ENCODE measurements at regions not wholly inside any gene's neighbourhood (a gene's known extent, or its start where the extent isn't known, plus 50 kb on each side); places are given as distances from the start of the nearest gene placed in this dataset.
"Not testable (repeated sequence)": the region's sequence is repeated elsewhere in the genome, so short reads cannot be mapped to it uniquely, and the experiment has no call there.

GRCh38 chr3:107916171-107916570, 174.7 kb downstream of the CD47 start:
- DNase-seq: no peak
- H3K4me1 Mint-ChIP-seq: peaks cover 4% of the 10 kb centered on the region
- peaks cover 12% of the 10 kb centered on the region for H3K27me3 Mint-ChIP-seq
- H3K27ac Mint-ChIP-seq: no peak overlapping the region
- no peaks in the 10 kb centered on the region for H3K9me3 Mint-ChIP-seq
- no peak overlapping the region for H3K4me3 Mint-ChIP-seq
- CTCF ChIA-PET: interaction anchor here (0.6 to 0.8 kb wide), 2 partner anchors 11 to 426 kb away, joined by 3 to 4 read pairs; no protein-coding TSS in a partner anchor
- H3K36me3 Mint-ChIP-seq: no peaks in the 10 kb centered on the region

GRCh38 chr3:107915706-107916105, 175.1 kb downstream of the CD47 start:
- peaks cover 10% of the 10 kb centered on the region for H3K27me3 Mint-ChIP-seq
- H3K9me3 Mint-ChIP-seq: no peaks in the 10 kb centered on the region
- H3K36me3 Mint-ChIP-seq: no peaks in the 10 kb centered on the region

GRCh38 chr3:107913701-107914100, 177.1 kb downstream of the CD47 start:
- H3K36me3 Mint-ChIP-seq: no peaks in the 10 kb centered on the region
- no peak for DNase-seq
- H3K4me3 Mint-ChIP-seq: no peak overlapping the region
- no peak overlapping the region for H3K27ac Mint-ChIP-seq
- CTCF ChIA-PET: no interaction called here
- H3K27me3 Mint-ChIP-seq: peaks cover 4% of the 10 kb centered on the region
- H3K9me3 Mint-ChIP-seq: no peaks in the 10 kb centered on the region
- H3K4me1 Mint-ChIP-seq: peaks cover 11% of the 10 kb centered on the region

More at GRCh38 chr3:107915706-107916105, 175.1 kb downstream of the CD47 start:
- H3K4me3 Mint-ChIP-seq: no peak overlapping the region
- DNase-seq: no peak
- H3K4me1 Mint-ChIP-seq: peaks cover 7% of the 10 kb centered on the region
- H3K27ac Mint-ChIP-seq: no peak overlapping the region
- CTCF ChIA-PET: interaction anchor here (0.8 kb wide), 1 partner anchor 11 kb away, joined by 4 read pairs; no protein-coding TSS in a partner anchor

- Mint-ChIP-seq H3K27me3 (peaks cover 2% of the 10 kb centered on the region), H3K27ac (no peak overlapping the region), H3K4me1 (peaks cover 11% of the 10 kb centered on the region), H3K4me3 (no peak overlapping the region), H3K9me3 (no peaks in the 10 kb centered on the region), H3K36me3 (no peaks in the 10 kb centered on the region)
- CTCF ChIA-PET: interaction anchor here (1.9 kb wide), 1 partner anchor 16 kb away, joined by 8 read pairs; no protein-coding TSS in a partner anchor
- DNase-seq: no peak
Observed at GRCh38 chr3:107911337-107912000, 179.4 kb downstream of the CD47 start.

- Mint-ChIP-seq H3K9me3 (no peaks in the 10 kb centered on the region), H3K27ac (no peak overlapping the region), H3K27me3 (peaks cover 8% of the 10 kb centered on the region), H3K4me3 (no peak overlapping the region), H3K36me3 (no peaks in the 10 kb centered on the region), H3K4me1 (peaks cover 11% of the 10 kb centered on the region)
- CTCF ChIA-PET: interaction anchor here (1.9 kb wide), 1 partner anchor 17 kb away, joined by 8 read pairs; no protein-coding TSS in a partner anchor
- no peak for DNase-seq
Observed at GRCh38 chr3:107910713-107911259, 180.0 kb downstream of the CD47 start.

GRCh38 chr3:107909583-107909982, 181.2 kb downstream of the CD47 start:
- peaks cover 11% of the 10 kb centered on the region for H3K4me1 Mint-ChIP-seq
- H3K27ac Mint-ChIP-seq, DNase-seq, H3K36me3 Mint-ChIP-seq, H3K27me3 Mint-ChIP-seq, H3K9me3 Mint-ChIP-seq, H3K4me3 Mint-ChIP-seq, CTCF ChIA-PET: not testable (repeated sequence)

- H3K27ac Mint-ChIP-seq: no peak overlapping the region
- CTCF ChIA-PET: interaction anchor here (1.3 kb wide), 1 partner anchor 17 kb away, joined by 3 read pairs; no protein-coding TSS in a partner anchor
- H3K4me3 Mint-ChIP-seq: no peak overlapping the region
- no peak for DNase-seq
- peaks cover 11% of the 10 kb centered on the region for H3K4me1 Mint-ChIP-seq
- no peaks in the 10 kb centered on the region for H3K36me3 Mint-ChIP-seq
- no peaks in the 10 kb centered on the region for H3K9me3 Mint-ChIP-seq
- H3K27me3 Mint-ChIP-seq: peaks cover 11% of the 10 kb centered on the region
Observed at GRCh38 chr3:107907996-107908395, 182.8 kb downstream of the CD47 start.

GRCh38 chr3:107904536-107905066, 186.2 kb downstream of the CD47 start:
- CTCF ChIA-PET: no interaction called here
- H3K4me3 Mint-ChIP-seq: no peak overlapping the region
- no peak for DNase-seq

GRCh38 chr3:107899990-107900651, 190.7 kb downstream of the CD47 start:
- H3K4me3 Mint-ChIP-seq: no peak overlapping the region
- no peaks in the 10 kb centered on the region for H3K9me3 Mint-ChIP-seq
- no peak overlapping the region for H3K27ac Mint-ChIP-seq
- no peaks in the 10 kb centered on the region for H3K4me1 Mint-ChIP-seq
- DNase-seq: no peak
- peaks cover 31% of the 10 kb centered on the region for H3K27me3 Mint-ChIP-seq
- H3K36me3 Mint-ChIP-seq: no peaks in the 10 kb centered on the region
- CTCF ChIA-PET: interaction anchor here (1.7 kb wide), 1 partner anchor 28 kb away, joined by 5 read pairs; no protein-coding TSS in a partner anchor

More at GRCh38 chr3:107904536-107905066, 186.2 kb downstream of the CD47 start:
- H3K9me3 Mint-ChIP-seq: no peaks in the 10 kb centered on the region
- H3K4me1 Mint-ChIP-seq: no peaks in the 10 kb centered on the region
- H3K36me3 Mint-ChIP-seq: no peaks in the 10 kb centered on the region
- no peak overlapping the region for H3K27ac Mint-ChIP-seq
- peaks cover 24% of the 10 kb centered on the region for H3K27me3 Mint-ChIP-seq

GRCh38 chr3:107897471-107898061, 193.3 kb downstream of the CD47 start:
- Mint-ChIP-seq H3K36me3 (no peaks in the 10 kb centered on the region), H3K4me3 (no peak overlapping the region), H3K27me3 (peaks cover 30% of the 10 kb centered on the region), H3K27ac (no peak overlapping the region), H3K9me3 (no peaks in the 10 kb centered on the region), H3K4me1 (no peaks in the 10 kb centered on the region)
- DNase-seq: no peak
- CTCF ChIA-PET: no interaction called here

- H3K27ac Mint-ChIP-seq: no peak overlapping the region
- H3K27me3 Mint-ChIP-seq: peaks cover 17% of the 10 kb centered on the region
- CTCF ChIA-PET: interaction anchor here (0.6 kb wide), 1 partner anchor 216 kb away, joined by 3 read pairs; no protein-coding TSS in a partner anchor
- no peaks in the 10 kb centered on the region for H3K9me3 Mint-ChIP-seq
- no peak overlapping the region for H3K4me3 Mint-ChIP-seq
- no peaks in the 10 kb centered on the region for H3K36me3 Mint-ChIP-seq
- DNase-seq: no peak
- no peaks in the 10 kb centered on the region for H3K4me1 Mint-ChIP-seq
Observed at GRCh38 chr3:107894998-107895397, 195.8 kb downstream of the CD47 start.

GRCh38 chr3:107892955-107893624, 197.7 kb downstream of the CD47 start:
- Mint-ChIP-seq H3K36me3 (no peaks in the 10 kb centered on the region), H3K9me3 (peaks cover 2% of the 10 kb centered on the region), H3K4me1 (no peaks in the 10 kb centered on the region), H3K4me3 (no peak overlapping the region), H3K27ac (no peak overlapping the region), H3K27me3 (peaks cover 17% of the 10 kb centered on the region)
- no peak for DNase-seq
- CTCF ChIA-PET: no interaction called here

GRCh38 chr3:107884719-107885460, 205.9 kb downstream of the CD47 start:
- H3K9me3 Mint-ChIP-seq: peaks cover 2% of the 10 kb centered on the region
- no peak for DNase-seq
- H3K4me1 Mint-ChIP-seq: no peaks in the 10 kb centered on the region
- no peak overlapping the region for H3K4me3 Mint-ChIP-seq
- peaks cover 4% of the 10 kb centered on the region for H3K27me3 Mint-ChIP-seq
- no peak overlapping the region for H3K27ac Mint-ChIP-seq
- CTCF ChIA-PET: no interaction called here
- no peaks in the 10 kb centered on the region for H3K36me3 Mint-ChIP-seq

Data from activated naive CD4-positive, alpha-beta T cell treated with anti-CD3 and anti-CD28 coated beads, Interleukin-2, amount 10 ng/mL, durations not matched to agents 7 days and 5 days (primary cell).